CD4-positive, alpha-beta T cell treated with Interleukin-4 for 4 hours (primary cell): ENCODE measurements at regions not wholly inside any gene's neighbourhood (a gene's known extent, or its start where the extent isn't known, plus 50 kb on each side); places are given as distances from the start of the nearest gene placed in this dataset.

Experiments
- DNase-seq: peaks from one replicate; pipeline ENCODE4 v3.0.0-alpha.2; 2020

- no peak for DNase-seq
Observed at GRCh38 chr11:112469376-112469775, 208.7 kb upstream of the PLET1 start.

DNA sequence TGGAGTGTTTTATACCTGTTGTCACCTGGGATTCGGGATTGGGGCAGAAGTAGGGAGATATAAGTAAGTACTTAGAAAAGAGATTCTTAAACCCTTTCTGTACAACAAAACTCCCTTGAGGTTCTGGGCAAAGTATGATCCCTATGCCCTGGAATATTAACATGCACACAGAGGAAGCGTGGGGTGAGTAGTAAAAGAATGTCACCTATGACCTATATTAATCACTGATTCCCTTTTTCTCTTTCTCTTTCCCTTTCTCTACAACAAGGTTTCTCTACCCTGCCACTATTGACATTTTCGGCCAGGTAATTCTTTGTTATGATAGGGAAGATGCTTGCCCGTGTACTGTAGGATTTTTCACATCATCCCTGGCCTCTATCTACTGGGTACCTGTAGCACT, 209.7 kb upstream of the PLET1 start:
- no peak for DNase-seq

DNA sequence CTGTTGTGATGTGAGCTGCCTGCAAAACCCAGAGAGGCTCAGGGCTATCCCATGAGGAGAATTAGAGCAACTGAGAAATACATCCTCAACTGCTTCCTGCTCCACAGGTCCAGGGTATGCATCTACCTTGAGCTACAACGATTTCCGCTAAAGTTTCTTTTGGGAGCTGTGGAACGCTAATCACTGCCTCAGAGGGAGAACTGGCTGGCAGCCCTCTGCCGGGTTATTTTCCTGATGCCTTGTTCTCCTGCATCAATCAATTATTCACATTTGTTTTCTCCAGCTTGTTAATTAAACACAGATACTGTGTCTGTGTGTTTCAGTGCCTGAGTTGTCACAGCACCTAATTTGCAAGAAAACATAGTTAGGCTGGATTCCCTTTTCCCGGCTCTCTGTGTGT, 211.1 kb upstream of the PLET1 start:
- no peak for DNase-seq

DNA sequence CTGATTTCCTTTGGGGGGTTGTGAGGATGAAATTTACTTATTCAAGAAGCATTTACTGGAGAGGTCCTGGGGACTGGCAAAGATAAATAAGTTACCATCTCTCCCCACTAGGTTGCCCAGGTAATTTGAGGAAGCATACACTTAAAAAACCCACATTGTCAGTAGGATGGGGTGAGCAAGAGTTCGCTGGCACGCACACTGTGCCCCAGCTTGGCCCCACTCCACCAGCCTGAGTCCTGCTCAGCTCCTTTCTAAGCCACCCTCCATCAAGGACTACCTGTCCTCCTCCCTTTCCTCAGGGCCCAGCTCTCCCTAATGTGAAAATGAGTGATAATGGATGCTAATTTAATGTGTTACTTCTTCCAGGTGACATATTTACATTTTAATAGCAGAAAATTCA, 216.5 kb upstream of the PLET1 start:
- DNase-seq: no peak

GRCh38 chr11:112477581-112478317, 217.1 kb upstream of the PLET1 start:
- no peak for DNase-seq

DNA sequence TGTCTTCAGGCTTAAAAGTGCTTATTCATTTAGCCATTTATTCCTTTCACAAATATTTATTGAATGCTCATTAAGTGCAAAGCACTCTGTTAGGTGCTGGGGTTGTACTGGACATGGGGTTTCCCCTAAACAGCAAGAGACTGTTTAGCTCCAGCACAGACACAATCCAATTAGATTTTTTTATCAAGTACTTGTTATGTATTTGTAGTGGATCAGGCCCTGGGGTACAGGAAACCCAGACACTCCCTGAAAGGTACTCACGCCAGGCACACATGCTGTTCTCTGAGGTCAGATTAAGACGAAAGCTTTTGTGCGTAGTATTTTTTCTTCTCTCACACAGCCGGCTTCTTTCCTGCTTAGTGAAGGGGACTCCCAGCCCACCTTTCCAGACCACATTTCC, 218.1 kb upstream of the PLET1 start:
- no peak for DNase-seq

DNA sequence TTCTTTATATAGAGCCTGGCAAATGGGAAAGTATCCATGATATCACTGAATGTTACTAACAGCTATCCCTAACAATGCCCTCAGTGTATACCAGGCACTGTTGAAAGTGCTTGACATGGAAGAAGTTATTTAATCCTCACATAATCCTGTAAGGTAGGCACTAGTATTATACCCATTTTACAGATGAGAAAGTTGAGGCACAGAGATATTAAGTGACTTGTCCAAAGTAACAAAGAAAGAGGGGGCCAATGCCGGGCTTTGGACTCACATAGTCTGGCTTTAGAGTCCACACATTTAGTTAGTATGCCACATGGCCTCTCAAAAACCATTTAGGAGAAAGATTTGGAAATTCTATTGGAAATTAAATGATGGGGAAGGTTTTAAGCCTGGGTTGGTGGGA, 220.8 kb upstream of the PLET1 start:
- DNase-seq: no peak

DNA sequence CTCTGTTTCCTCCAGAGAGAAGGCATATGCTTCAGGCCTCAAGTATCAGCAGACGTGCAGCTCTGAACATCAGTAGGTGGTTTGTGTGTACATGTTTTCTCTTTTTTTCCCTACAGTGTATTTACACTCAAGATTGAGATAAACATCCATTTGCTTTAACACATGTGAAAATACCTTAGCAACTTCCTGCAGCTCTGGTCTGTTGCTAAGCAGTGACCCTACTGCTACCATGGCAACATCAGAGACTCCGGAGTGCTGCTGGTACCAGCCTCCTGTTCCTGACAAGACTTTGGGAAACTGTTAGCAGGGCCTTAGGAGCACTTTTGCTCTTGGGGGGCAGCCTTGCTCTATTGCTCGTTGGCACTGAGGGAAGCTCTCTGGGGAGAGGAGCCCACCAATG, 221.2 kb upstream of the PLET1 start:
- DNase-seq: no peak

DNA sequence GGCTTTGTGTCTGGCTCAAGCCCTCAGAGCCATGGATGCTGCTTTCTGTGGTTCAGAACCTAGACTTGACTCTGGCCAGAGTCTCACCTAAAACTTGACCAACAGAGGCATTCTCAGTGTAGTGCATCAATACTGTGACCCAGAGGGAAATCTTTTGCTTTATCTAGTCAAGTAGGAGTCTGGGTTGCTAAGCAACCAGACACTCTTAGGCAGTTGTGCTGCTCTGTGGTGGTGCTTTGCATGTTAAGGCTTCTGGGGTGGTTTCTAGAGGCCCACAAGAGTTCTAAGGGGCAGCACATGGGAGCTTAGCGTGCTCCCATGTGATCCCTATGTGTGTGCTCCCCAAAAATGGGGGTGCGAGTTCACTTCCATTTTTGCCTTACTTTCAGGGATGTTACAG, 224.6 kb upstream of the PLET1 start:
- no peak for DNase-seq

GRCh38 chr11:112497826-112498225, 237.2 kb upstream of the PLET1 start:
- no peak for DNase-seq

GRCh38 chr11:112498701-112499100, 238.0 kb upstream of the PLET1 start:
- DNase-seq: no peak

DNA sequence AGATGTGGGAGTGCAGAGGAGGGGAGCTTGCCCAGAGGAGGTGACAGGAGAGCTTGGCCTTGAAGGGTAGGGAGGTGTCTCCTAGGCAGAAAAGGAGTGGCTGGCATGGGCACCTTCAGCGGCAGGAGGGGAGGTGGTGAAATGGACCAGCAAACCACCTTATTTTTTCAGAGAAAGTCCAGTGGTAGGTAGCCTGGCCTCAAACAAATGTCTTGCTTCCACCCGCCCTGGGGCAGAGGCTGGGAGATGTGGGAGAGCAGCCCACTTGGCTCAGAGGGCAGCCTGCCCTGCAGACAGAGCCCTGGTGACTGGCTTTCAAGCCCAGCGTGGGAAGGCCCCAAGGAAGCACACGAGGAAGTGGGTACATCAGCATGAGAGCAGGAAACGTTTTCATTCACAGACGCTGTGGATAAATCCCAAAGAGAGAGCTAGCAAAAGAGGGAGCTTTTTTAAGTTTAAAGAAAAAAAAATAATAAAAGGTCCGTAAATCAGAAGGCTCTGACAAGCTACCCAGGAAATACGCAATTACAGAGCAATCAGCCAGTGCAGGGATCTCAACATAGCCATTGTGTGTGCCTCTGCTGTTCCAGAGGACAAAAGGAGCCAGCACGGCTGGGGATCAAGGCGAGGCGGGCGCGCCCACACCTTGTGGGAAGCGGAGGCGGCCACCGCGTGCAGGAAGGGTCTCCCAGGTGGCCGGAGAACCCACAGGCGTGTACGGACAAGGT, 238.7 kb upstream of the PLET1 start:
- DNase-seq: no peak

DNA sequence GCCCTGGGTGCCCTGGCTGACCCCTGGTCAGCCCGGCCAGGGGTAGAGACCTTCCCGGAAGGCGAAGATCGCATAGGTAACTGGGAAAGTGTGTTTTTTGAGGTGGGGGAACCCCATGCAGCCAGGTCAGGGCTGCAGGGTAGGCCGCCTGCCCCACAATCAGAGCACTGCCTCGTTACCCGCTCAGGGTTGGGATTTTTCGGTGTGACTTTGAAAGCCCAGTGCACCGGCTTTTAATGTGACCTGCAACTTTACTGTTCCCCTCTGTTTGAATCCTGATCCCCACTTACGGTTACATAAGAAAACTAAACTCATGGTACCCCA, 239.2 kb upstream of the PLET1 start:
- no peak for DNase-seq

GRCh38 chr11:112503410-112503809, 242.8 kb upstream of the PLET1 start:
- DNase-seq: no peak

GRCh38 chr11:112504056-112504455, 243.4 kb upstream of the PLET1 start:
- no peak for DNase-seq

DNA sequence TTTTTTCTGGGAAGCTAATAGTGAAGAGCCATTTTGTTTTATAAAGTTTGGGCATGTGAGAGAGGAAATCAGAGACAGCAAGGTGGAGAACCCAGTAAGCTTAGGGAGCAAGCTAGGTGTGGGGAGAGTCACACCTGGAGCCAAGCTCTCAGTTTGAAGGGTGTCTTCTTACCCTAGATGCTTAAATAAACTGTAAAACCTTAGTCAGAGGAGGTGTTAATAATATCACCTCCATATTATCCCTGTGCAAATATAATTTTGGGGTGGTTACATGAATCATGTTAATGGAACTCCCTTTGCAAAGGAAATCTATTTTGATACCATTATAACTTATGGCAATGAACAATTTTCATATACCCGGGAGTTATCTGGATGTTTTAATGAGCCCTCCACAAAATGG, 246.2 kb upstream of the PLET1 start:
- DNase-seq: no peak

- no peak for DNase-seq
Observed at GRCh38 chr11:112507281-112507680, 246.6 kb upstream of the PLET1 start.

GRCh38 chr11:112508750-112509149, 248.1 kb upstream of the PLET1 start:
- no peak for DNase-seq

- no peak for DNase-seq
Observed at GRCh38 chr11:112509300-112509699, 248.6 kb upstream of the PLET1 start.

- DNase-seq: no peak
Observed at GRCh38 chr11:112511271-112511670, 250.6 kb upstream of the PLET1 start.

DNA sequence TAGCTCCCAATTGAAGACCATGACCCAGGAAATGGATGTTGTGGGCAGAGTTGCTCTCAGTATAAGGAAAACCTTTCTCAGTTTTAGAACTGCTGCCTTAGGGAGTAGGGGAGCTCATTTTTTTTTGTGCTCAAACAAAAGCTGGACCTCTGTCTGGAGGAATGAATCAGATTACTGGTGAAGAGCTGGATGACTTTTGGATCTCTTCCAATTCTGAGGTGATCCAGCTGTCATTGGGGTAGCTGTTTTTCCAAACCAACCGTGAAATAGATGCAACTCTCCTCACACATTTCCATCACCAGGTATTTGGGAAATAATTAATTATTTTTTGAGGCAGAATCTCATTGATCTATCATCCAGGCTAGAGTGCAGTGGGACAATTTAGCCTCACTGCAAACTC, 251.3 kb upstream of the PLET1 start:
- no peak for DNase-seq

GRCh38 chr11:112513417-112513816, 252.8 kb upstream of the PLET1 start:
- no peak for DNase-seq

- DNase-seq: no peak
Observed at GRCh38 chr11:112514011-112514740, 253.5 kb upstream of the PLET1 start.

DNA sequence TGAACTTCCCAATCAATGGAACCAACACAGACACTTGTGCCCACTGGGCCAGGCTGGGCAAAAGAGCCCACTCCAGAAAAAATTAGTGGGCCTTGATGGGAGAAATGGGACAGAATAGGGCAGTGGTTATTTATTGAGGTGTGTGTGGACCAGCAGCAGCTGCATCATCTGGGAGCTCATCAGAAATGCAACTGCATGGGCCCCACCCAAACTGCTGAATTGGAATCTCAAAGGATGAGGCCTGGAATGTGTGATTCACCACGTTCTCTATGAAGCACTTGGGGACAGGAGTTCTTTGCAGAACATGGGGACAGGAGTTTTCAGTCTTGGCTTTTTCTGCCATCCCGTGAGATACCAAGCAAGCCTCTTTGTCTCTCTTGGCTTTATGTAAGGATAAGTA, 255.6 kb upstream of the PLET1 start:
- DNase-seq: no peak
